Right renal cortex interstitium (tissue), 3 donors: ENCODE measurements at regions not wholly inside any gene's neighbourhood (a gene's known extent, or its start where the extent isn't known, plus 50 kb on each side); places are given as distances from the start of the nearest gene placed in this dataset.
"Not testable (repeated sequence)": the region's sequence is repeated elsewhere in the genome, so short reads cannot be mapped to it uniquely, and the experiment has no call there.

Experiments used
- DNase-seq, 3 donors: peaks; one replicate each; pipeline ENCODE4 v3.0.0-alpha.2; 2013; ENCODE audit warnings: low read depth in 3 of 3, low spot score in 2 of 3

GRCh38 chr1:244316986-244317655, 134.6 kb downstream of the ADSS2 start:
- no peak for DNase-seq

- DNase-seq, result no peak
Observed at GRCh38 chr1:244318078-244318477, 133.6 kb downstream of the ADSS2 start.

DNA sequence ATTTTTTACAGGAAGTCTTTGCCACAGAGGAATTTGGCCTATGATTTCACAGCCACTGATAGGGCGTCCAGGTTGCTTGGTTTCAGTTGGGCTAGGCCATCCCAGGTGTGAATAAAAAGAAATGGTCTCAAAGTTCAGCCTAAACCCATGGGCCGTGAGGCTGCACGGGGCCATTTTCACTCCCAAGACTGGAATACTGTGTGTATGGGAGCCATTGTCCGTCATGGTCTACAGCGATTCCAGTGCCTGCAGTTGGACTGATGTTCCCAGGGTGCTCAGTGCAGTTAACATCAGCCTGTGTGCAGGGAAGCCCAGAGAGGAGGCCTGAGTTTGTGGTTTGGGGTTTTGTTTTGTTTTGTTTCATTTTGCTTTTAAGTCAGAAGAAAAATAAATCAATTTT, 133.2 kb downstream of the ADSS2 start:
- DNase-seq, result no peak

DNA sequence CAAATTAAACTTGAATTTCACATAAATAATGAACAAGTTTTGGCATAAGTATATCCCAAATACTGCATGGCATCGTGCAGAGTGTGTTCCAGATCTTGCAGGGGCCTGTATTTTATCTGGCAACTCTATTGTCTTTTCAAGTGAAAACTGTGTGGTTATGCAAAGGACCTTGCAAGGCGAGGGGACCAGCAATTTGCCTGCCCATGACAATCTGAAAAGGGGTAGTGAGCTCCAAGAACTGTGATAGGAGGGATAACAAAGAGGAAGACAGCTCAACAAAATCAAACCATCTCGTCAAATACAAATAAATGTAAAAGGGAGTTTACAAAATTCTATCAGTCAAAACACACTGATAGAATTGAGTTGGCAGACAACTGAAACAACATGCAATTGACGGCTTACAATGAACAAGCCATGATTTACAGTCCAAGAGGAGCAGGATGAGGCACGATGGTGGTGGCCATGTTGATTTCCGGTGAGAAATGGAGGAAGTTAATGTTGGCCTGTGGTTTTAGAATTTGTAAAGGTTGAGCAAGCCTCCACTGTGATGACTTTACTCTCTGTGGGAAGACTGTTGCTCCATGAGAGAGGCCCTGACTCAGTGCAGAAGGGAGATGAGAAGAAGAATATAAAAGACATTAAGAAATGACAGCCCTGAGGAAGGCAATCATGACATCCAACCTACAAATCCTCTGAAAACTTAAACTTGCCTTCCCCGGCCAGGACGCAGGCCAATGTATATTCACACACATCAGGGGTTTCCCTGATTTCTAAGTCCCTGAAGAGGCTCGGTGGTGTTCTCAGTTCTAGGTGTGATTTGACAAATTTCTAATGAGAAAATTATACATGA, 132.2 kb downstream of the ADSS2 start:
- no peak for DNase-seq

DNA sequence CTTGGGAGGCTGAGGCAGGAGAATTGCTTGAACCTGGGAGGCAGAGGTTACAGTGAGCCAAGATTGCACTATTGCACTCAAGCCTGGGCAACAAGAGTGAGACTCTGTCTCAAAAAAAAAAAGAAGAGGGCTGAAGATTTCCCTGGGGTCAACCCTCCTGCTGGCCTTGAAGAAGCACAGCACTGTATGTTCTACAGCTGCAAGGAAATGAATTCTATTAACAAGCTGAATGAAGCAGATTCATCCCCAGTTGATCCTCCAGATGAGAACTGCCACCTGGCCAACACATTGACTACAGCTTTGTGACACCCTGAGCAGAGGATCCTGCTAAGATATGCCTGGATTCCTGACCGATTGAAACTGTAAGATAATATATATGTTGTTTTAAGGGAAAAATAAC, 129.5 kb downstream of the ADSS2 start:
- no peak for DNase-seq

DNA sequence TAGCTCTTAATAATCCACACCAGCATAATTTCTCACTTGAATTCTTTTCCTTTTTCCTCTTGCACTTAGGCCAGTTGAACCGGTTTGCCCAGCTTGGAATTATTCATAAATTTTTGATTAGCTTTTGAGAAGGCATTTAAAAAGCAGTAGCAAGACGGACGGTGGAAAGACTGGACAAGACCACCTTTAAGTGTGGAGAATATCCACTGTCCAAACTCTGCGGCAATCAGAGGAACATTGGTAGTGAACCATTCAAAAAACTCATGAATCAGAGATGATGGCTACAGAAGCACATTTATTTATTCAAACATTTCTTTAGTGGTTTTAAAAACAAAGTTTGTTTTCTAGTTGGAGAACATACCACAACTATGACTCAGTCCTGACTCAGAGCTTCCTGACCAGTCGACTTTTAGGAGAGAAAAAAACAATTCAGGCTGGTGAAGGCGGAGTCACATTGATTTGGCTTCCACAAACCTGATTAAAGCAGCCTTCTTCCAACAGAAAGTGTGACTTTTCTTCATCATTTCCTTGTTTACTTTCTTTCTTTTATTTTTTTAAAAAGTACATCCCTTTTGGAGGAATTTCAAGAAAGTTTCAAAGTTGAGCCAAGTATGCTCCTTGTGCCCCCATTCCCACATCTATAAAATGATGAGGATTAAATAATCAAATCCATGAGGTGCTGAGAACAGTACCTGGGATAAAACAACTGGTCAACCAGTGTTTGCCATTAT, 128.8 kb downstream of the ADSS2 start:
- peak in 2 of 3 donors; percentile 36 to 44 for DNase-seq

DNA sequence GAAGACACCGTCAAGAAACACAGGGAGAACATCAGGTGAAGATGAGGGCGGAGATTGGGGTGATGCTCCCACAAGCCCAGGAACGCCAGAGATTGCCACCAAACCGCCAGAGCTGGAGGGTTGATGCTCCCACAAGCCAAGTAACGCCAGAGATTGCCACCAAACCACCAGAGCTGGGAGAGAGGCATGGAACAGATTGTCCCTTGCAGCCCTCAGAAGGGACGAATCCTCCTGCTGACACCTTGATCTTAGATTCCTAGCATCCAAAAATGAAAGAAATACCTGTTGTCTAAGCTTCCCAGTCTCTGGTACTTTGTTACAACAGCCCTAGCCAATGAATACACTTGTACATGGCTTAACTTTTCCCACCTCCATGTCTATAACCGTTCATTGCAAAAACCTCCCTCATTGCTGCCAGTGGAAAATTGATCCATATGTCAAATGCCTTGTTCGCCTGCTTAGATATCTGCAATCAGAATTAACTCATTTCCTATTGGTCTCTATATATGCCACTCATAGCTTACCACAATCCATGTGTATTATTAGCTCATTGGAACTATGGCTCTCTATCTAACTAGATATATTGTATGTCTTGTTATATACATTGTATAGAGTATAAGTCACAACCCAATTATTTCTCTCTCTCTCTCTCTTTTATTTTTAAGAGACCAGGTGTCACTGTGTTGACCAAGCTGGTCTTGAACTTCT, 127.4 kb downstream of the ADSS2 start:
- DNase-seq, result no peak

- no peak for DNase-seq
Observed at GRCh38 chr1:244325056-244325758, 126.5 kb downstream of the ADSS2 start.

GRCh38 chr1:244326757-244327156, 125.0 kb downstream of the ADSS2 start:
- no peak for DNase-seq

GRCh38 chr1:244327533-244327932, 124.2 kb downstream of the ADSS2 start:
- no peak for DNase-seq

DNA sequence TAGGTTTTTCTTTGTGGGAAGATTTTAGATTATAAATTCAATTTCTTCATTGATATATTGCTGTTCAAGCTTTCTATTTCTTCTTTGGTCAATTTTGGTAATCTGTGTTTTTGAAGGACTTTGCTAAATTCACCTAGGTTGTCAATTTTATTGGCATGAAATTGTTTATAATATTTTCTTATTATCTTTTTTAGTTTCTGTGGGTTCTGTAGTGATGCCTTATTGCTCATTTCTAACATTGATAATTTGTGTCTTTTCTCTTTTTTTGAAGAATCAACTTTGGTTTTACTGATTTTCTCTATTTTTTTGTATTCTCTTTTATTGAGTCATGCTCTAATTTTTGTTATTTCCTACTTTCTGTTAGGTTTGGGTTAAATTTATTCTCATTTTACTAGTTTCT, 123.2 kb downstream of the ADSS2 start:
- no peak for DNase-seq

GRCh38 chr1:244329591-244330317, 122.0 kb downstream of the ADSS2 start:
- no peak for DNase-seq

DNA sequence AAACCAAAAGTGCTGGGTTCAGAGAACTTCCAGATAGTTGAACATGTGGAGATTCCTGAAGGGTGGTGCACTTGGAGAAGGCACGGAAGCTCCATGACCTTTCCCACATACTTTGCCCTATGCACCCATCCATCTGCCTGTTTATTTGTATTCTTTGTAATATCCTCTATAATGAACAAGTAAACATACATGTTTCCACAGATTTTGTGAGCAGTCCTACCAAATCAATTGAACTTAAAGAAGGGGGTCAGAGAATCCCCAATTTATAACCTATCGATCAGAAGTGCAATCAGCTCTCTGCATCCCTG, 121.4 kb downstream of the ADSS2 start:
- no peak for DNase-seq

GRCh38 chr1:244332761-244333160, 118.9 kb downstream of the ADSS2 start:
- DNase-seq, result not testable (repeated sequence)

DNA sequence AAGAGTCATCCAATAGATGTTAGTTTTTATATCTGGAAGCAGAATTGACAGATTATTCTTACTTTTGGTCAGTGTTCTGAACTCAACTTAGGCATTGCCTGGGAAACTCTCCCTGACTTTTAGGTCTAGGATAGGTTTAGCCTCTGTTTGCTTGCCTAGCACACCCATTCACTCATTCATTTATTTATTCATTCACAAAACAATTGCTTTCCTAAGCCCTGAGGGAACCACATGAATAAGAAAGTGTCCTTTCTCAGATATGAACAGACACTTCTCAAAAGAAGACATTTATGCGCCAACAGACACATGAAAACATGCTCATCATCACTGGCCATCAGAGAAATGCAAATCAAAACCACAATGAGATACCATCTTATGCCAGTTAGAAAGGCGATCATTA, 117.4 kb downstream of the ADSS2 start:
- DNase-seq, result not testable (repeated sequence)

DNA sequence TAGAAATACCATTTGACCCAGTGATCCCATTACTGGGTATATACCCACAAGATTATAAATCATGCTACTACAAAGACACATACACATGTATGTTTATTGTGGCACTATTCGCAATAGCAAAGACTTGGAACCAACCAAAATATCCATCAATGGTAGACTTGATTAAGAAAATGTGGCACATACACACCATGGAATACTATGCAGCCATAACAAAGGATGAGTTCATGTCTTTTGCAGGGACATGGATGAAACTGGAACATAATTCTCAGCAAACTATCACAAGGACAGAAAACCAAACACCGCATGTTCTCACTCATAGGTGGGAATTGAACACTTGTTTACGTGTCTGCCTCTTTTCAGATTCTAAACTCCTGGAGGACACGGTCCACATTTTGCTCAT, 116.9 kb downstream of the ADSS2 start:
- DNase-seq, result not testable (repeated sequence)

- DNase-seq, result no peak
Observed at GRCh38 chr1:244335456-244335855, 116.3 kb downstream of the ADSS2 start.

GRCh38 chr1:244336232-244336899, 115.3 kb downstream of the ADSS2 start:
- DNase-seq, result no peak

DNA sequence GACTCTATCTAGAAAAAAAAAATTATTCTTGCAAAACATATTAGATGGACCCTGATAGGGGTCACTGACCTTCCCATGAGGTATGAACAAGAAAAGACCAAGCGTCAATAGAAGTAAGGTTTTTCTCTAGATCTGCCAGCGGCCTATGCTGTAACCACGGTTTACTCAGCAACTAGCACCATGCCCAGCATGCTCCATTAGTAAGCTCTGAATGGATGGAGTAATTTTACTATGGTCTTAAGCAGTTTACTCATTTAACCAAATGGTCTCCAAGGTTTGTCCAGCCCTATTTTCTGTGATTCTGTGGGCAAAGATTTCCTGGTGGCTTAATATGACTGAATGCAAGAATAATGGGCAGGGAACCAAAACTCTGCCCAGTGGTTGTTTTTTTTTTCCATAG, 113.9 kb downstream of the ADSS2 start:
- DNase-seq, result no peak
